DND-41 (cell line): ENCODE measurements at regions not wholly inside any gene's neighbourhood (a gene's known extent, or its start where the extent isn't known, plus 50 kb on each side); places are given as distances from the start of the nearest gene placed in this dataset.

ENCODE experiments used
- ATAC-seq: fragments of 200-7000 bp; cut with Tn5 transposase; 3 replicates; pipeline ENCODE4 v1.9.1; 2021; ENCODE audit warnings: low read depth; ENCODE audit not compliant: insufficient read depth
- DNase-seq: peaks from one replicate; pipeline ENCODE4 v3.0.0-alpha.2; 2020
- H2AFZ ChIP-seq: 2 replicates; pipeline ENCODE4 v1.6.0; 2012; ENCODE audit warnings: low read depth, low read length
- H3K27ac ChIP-seq: 2 replicates; pipeline ENCODE4 v1.5.1; 2012; ENCODE audit warnings: low read length, inconsistent platforms
- H3K27me3 ChIP-seq: fragments of 200-600 bp; sonication (generic); 2 replicates; pipeline ENCODE4 v1.6.0; 2012; ENCODE audit warnings: low read length, mild to moderate bottlenecking, inconsistent platforms; ENCODE audit not compliant: insufficient read depth, poor library complexity
- H3K36me3 ChIP-seq: 2 replicates; pipeline ENCODE4 v1.5.1; 2012; ENCODE audit warnings: low read length, inconsistent platforms; ENCODE audit not compliant: insufficient read depth
- H3K4me1 ChIP-seq: 2 replicates; pipeline ENCODE4 v1.5.1; 2012; ENCODE audit warnings: mild to moderate bottlenecking, low read length; ENCODE audit not compliant: insufficient read depth
- H3K4me2 ChIP-seq: 2 replicates; pipeline ENCODE4 v1.6.0; 2012; ENCODE audit warnings: mild to moderate bottlenecking, moderate library complexity, low read length, inconsistent platforms; ENCODE audit not compliant: insufficient read depth
- H3K4me3 ChIP-seq, 2 experiments: fragments of 200-600 bp in 1 of 2; shearing (Covaris generic) in 1 of 2; 2 replicates each; pipeline ENCODE4 v1.5.1; 2012 to 2016; ENCODE audit warnings: inconsistent platforms in 2 of 2, low read length in 2 of 2, mild to moderate bottlenecking in 2 of 2, low read depth in 1 of 2, moderate library complexity in 1 of 2
- H3K79me2 ChIP-seq: 2 replicates; pipeline ENCODE4 v1.6.0; 2012; ENCODE audit warnings: low read length, inconsistent platforms; ENCODE audit not compliant: insufficient read depth
- H3K9ac ChIP-seq: 2 replicates; pipeline ENCODE4 v1.6.0; 2012; ENCODE audit warnings: low read depth, mild to moderate bottlenecking, inconsistent platforms, low read length, moderate library complexity
- H3K9me3 ChIP-seq: 2 replicates; pipeline ENCODE4 v1.5.1; 2012; ENCODE audit warnings: low read length, moderate library complexity, mild to moderate bottlenecking, inconsistent platforms; ENCODE audit not compliant: insufficient read depth, severe bottlenecking
- H4K20me1 ChIP-seq: 2 replicates; pipeline ENCODE4 v1.6.0; 2012; ENCODE audit warnings: low read length; ENCODE audit not compliant: insufficient read depth
- CTCF ChIP-seq: IDR thresholded peaks from 2 replicates; pipeline ENCODE4 v1.5.1; 2012; ENCODE audit warnings: borderline replicate concordance, low read length, moderate library complexity, mild to moderate bottlenecking; ENCODE audit not compliant: poor library complexity, severe bottlenecking; ENCODE audit errors: extremely low read depth
- EZH2 ChIP-seq: IDR thresholded peaks from 3 replicates; pipeline ENCODE4 v1.6.1; 2012; ENCODE audit warnings: borderline replicate concordance, low read depth, mild to moderate bottlenecking, moderate library complexity, low read length, inconsistent platforms; ENCODE audit not compliant: severe bottlenecking

DNA sequence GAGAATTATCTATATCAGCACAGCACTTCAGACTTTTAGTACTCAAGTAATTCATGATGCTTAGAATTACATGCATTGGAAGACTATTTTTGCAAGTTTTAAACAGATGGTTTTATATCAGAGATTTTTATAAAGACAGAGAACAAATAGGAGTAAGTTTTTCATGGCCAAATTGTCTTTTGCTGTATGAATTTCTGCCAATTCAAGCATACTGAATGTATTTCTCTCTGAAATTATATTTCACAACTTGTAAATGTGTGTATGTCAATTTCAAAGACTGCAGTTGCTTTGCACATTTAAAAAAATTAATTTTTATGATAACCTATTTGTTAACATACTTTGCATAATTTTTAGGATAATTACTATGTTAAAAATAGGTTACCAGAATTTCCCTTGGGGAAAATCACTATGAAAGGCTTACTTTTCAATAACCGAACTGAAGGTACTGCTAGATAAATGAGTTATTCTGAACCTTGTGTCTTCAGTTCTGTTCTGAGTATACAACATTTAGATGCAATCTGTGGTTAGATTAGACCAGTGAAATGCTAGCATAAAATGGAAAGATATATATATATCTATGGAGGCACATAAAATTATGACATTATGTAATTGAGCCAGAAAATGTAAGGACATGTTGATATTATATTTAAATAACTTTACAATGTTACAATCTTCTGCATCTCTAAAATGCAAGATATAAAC lies 1344.2 kb upstream of the PABPC4L start:
- no peaks in the 10 kb centered on the region for H3K27me3 ChIP-seq
- no peaks in the 10 kb centered on the region for H3K36me3 ChIP-seq
- H3K4me2 ChIP-seq = no peak overlapping the region
- H3K9me3 ChIP-seq = no peaks in the 10 kb centered on the region
- H3K79me2 ChIP-seq = no peaks in the 10 kb centered on the region
- H3K9ac ChIP-seq = no peak overlapping the region
- H2AFZ ChIP-seq = no peak overlapping the region
- no peaks in the 10 kb centered on the region for H4K20me1 ChIP-seq
- ATAC-seq (no peak), DNase-seq (no peak)
- TF ChIP-seq EZH2 (no peak), CTCF (no peak)
- no peak overlapping the region for H3K27ac ChIP-seq
- no peaks in the 10 kb centered on the region for H3K4me1 ChIP-seq
- no peak overlapping the region for H3K4me3 ChIP-seq

- H3K4me3 ChIP-seq = no peak overlapping the region
- DNase-seq = no peak
- H3K9ac ChIP-seq = no peak overlapping the region
- H3K36me3 ChIP-seq = no peaks in the 10 kb centered on the region
- H4K20me1 ChIP-seq = no peaks in the 10 kb centered on the region
- no peak overlapping the region for H3K27ac ChIP-seq
- H3K4me1 ChIP-seq = no peaks in the 10 kb centered on the region
- H2AFZ ChIP-seq = no peak overlapping the region
- TF ChIP-seq CTCF (no peak), EZH2 (no peak)
- no peak overlapping the region for H3K4me2 ChIP-seq
- H3K9me3 ChIP-seq = no peaks in the 10 kb centered on the region
- no peak for ATAC-seq
- no peaks in the 10 kb centered on the region for H3K79me2 ChIP-seq
- no peaks in the 10 kb centered on the region for H3K27me3 ChIP-seq
Measured at GRCh38 chr4:135538698-135539097, 1337.1 kb upstream of the PABPC4L start.

DNA sequence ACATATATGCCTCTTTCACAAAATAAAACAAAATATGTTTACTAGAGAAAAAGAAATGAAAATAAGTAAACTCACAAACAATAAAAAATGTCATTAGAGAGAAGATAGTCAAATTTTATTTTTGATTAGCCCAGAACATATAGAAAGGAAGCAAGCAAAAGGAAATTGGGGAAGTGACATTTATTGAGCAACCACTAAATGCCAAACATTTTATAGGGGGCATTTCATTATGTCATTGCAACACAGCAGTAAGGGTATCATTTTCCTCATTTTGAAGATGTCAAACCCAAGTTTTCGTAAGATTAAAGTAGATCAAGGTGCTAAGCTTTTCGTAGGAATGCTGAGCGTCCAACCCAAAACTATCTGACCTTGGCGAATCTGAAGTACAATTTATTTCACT lies 1331.5 kb upstream of the PABPC4L start:
- Histone ChIP-seq H2AFZ (no peak overlapping the region), H3K4me2 (no peak overlapping the region), H3K36me3 (no peaks in the 10 kb centered on the region), H3K9ac (no peak overlapping the region), H3K79me2 (no peaks in the 10 kb centered on the region), H3K9me3 (no peaks in the 10 kb centered on the region), H3K27me3 (no peaks in the 10 kb centered on the region), H3K4me1 (no peaks in the 10 kb centered on the region), H4K20me1 (no peaks in the 10 kb centered on the region), H3K27ac (no peak overlapping the region), H3K4me3 (no peak overlapping the region)
- no peak for TF ChIP-seq EZH2
- no peak for TF ChIP-seq CTCF
- DNase-seq (no peak), ATAC-seq (no peak)
